ENCODE measurements at regions not wholly inside any gene's neighbourhood (a gene's known extent, or its start where the extent isn't known, plus 50 kb on each side); places are given as distances from the start of the nearest gene placed in this dataset.

- WGBS (ENCODE audit: insufficient coverage, low coverage, missing lambda C conversion rate), result 0% methylated on average over 1 of the region's 1 CpG
These were observed 110.3 kb downstream of the UBE2NL start for GRCh38 chrX:143994206-143994605.

More at GRCh38 chrX:143994206-143994605, 110.3 kb downstream of the UBE2NL start:
- ATAC-seq (no peak), DNase-seq (ENCODE audit: extremely low read depth in 1 of 4, low spot score in 3 of 4) (no peak), FAIRE-seq (no peak)
- intact Hi-C loops (cut with micrococcal nuclease), result no loop called here
- Histone ChIP-seq H4K20me1 (replicated peaks; ENCODE audit: control insufficient read depth, insufficient read depth, low read length) (no peaks in the 10 kb centered on the region), H3K4me3 (no peak overlapping the region), H3K4me2 (ENCODE audit: insufficient read depth, low read length) (no peak overlapping the region), H3K27ac (ENCODE audit: extremely low read depth, low read depth, low read length) (no peak overlapping the region), H3K9me3 (replicated peaks; ENCODE audit: control insufficient read depth, insufficient read depth, low read depth, low read length) (no peaks in the 10 kb centered on the region), H3K4me1 (replicated peaks in 1 of 2; ENCODE audit: control insufficient read depth in 2 of 2, insufficient read depth in 2 of 2, low read length in 2 of 2) (no peaks in the 10 kb centered on the region), H3K27me3 (ENCODE audit: control insufficient read depth in 2 of 2, insufficient read depth in 2 of 2, low read length in 2 of 2) (no peaks in the 10 kb centered on the region), H3K9ac (ENCODE audit: insufficient read depth in 1 of 2, low read depth in 2 of 2, low read length in 2 of 2) (no peak overlapping the region), H3K9me1 (ENCODE audit: control insufficient read depth, insufficient read depth, low read length) (no peaks in the 10 kb centered on the region), H3K36me3 (ENCODE audit: control insufficient read depth, insufficient read depth, low read length) (no peaks in the 10 kb centered on the region), H3K79me2 (ENCODE audit: control insufficient read depth, insufficient read depth, low read length) (no peaks in the 10 kb centered on the region), H2AFZ (ENCODE audit: low read depth, low read length) (no peak overlapping the region)
- ChIA-PET CTCF (ENCODE audit: low intra/inter-chr PET ratio) (no interaction called here), POLR2A (no interaction called here)
- no TSS peak for BruUV-seq (replicated peaks)
- TF ChIP-seq RBM22 (IDR thresholded peaks at IDR 0.05; ENCODE audit: low read depth, low read length, poor library complexity, severe bottlenecking) (no peak), MBD2 (IDR thresholded peaks at IDR 0.05; ENCODE audit: borderline replicate concordance, low read depth) (no peak), LCOR (CRISPR knock-in tag; IDR thresholded peaks at IDR 0.05) (no peak), ZNF583 (CRISPR knock-in tag; IDR thresholded peaks at IDR 0.05) (no peak), RFX1 (IDR thresholded peaks at IDR 0.05) (no peak), ELF1 (tag; IDR thresholded peaks at IDR 0.05) (no peak), ESRRA (IDR thresholded peaks at IDR 0.05; ENCODE audit: borderline replicate concordance, low read depth) (no peak), POLR2AphosphoS2 (IDR thresholded peaks at IDR 0.05; ENCODE audit: low read length) (no peak), RNF2 (IDR thresholded peaks at IDR 0.05) (no peak), SNAPC5 (CRISPR knock-in tag; IDR thresholded peaks at IDR 0.05) (no peak), TCFL5 (CRISPR knock-in tag; conservative IDR thresholded peaks at IDR 0.05) (no peak), NR1H2 (CRISPR knock-in tag; IDR thresholded peaks at IDR 0.05) (no peak), HDAC6 (IDR thresholded peaks at IDR 0.05; ENCODE audit: low read depth, low read length) (no peak), ZNF507 (tag; conservative IDR thresholded peaks at IDR 0.05) (no peak)
- TF ChIP-seq, protein P1, sequence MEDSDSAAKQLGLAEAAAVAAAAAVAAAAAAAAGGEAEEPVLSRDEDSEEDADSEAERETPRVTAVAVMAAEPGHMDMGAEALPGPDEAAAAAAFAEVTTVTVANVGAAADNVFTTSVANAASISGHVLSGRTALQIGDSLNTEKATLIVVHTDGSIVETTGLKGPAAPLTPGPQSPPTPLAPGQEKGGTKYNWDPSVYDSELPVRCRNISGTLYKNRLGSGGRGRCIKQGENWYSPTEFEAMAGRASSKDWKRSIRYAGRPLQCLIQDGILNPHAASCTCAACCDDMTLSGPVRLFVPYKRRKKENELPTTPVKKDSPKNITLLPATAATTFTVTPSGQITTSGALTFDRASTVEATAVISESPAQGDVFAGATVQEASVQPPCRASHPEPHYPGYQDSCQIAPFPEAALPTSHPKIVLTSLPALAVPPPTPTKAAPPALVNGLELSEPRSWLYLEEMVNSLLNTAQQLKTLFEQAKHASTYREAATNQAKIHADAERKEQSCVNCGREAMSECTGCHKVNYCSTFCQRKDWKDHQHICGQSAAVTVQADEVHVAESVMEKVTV (CRISPR knock-in tag; IDR thresholded peaks at IDR 0.05), result no peak
- TF ChIP-seq, protein P2, sequence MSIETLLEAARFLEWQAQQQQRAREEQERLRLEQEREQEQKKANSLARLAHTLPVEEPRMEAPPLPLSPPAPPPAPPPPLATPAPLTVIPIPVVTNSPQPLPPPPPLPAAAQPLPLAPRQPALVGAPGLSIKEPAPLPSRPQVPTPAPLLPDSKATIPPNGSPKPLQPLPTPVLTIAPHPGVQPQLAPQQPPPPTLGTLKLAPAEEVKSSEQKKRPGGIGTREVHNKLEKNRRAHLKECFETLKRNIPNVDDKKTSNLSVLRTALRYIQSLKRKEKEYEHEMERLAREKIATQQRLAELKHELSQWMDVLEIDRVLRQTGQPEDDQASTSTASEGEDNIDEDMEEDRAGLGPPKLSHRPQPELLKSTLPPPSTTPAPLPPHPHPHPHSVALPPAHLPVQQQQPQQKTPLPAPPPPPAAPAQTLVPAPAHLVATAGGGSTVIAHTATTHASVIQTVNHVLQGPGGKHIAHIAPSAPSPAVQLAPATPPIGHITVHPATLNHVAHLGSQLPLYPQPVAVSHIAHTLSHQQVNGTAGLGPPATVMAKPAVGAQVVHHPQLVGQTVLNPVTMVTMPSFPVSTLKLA (conservative IDR thresholded peaks at IDR 0.05), result no peak
- in situ Hi-C loops (cut with MboI), result no loop called here
